ENCODE measurements at regions not wholly inside any gene's neighbourhood (a gene's known extent, or its start where the extent isn't known, plus 50 kb on each side); places are given as distances from the start of the nearest gene placed in this dataset.

DNA sequence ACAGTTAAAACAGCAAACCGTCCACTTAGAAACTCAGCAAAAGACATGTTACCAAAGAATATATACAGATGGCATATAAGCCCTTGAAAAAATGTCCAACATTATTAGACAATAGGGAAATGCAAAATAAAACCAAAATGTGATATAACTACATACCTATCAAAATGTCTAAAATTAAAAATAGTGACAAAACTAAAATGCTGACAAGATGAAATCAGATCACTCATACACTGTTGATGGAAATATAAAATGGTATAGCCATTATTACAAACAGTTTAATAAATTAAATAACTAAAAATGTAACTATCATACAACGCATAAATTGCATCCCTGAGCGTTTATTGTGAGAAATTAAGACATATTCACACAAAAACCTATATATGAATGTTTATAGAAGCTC is 939.7 kb upstream of the ZWINT start:
- ATAC-seq (no peak), DNase-seq (no peak)
- 43% methylated on average over 3 of the region's 3 CpGs for WGBS (ENCODE audit: insufficient coverage, low coverage, low lambda C conversion rate, missing lambda C conversion rate)
- intact Hi-C loops (cut with DNase I): no loop called here
- TF ChIP-seq, protein P1, sequence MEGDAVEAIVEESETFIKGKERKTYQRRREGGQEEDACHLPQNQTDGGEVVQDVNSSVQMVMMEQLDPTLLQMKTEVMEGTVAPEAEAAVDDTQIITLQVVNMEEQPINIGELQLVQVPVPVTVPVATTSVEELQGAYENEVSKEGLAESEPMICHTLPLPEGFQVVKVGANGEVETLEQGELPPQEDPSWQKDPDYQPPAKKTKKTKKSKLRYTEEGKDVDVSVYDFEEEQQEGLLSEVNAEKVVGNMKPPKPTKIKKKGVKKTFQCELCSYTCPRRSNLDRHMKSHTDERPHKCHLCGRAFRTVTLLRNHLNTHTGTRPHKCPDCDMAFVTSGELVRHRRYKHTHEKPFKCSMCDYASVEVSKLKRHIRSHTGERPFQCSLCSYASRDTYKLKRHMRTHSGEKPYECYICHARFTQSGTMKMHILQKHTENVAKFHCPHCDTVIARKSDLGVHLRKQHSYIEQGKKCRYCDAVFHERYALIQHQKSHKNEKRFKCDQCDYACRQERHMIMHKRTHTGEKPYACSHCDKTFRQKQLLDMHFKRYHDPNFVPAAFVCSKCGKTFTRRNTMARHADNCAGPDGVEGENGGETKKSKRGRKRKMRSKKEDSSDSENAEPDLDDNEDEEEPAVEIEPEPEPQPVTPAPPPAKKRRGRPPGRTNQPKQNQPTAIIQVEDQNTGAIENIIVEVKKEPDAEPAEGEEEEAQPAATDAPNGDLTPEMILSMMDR (IDR thresholded peaks at IDR 0.05): no peak
- no peak for TF ChIP-seq POLR2A (IDR thresholded peaks at IDR 0.05)
- no peaks in the 10 kb centered on the region for H3K4me1 ChIP-seq
- H3K4me3 ChIP-seq: no peak overlapping the region
- H3K27me3 ChIP-seq: no peaks in the 10 kb centered on the region
- H3K36me3 ChIP-seq: no peaks in the 10 kb centered on the region
- no peaks in the 10 kb centered on the region for H3K9me3 ChIP-seq
- H3K27ac ChIP-seq: no peak overlapping the region

DNA sequence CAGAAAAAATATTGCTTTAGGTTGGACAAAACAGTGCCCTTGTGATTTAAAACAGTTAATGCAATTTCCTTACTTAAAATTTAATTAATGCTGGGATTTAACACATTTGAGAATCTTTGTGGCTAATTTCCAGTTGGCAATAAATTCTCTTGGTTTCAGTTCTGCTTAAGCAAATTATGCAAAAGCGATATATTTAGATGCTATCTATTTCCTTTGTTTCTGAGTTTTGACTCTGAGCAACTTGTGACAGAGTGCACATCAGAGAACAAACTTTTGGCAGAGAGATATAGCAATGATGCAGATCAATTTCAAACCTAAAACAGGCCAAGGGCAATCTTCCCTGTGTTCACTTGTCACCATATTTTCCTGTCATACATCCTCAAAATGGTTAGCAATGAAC is 933.6 kb upstream of the ZWINT start:
- WGBS (ENCODE audit: insufficient coverage, low coverage, low lambda C conversion rate, missing lambda C conversion rate): 67% methylated on average over 1 of the region's 1 CpG
- no peaks in the 10 kb centered on the region for H3K36me3 ChIP-seq
- ATAC-seq (no peak), DNase-seq (no peak)
- TF ChIP-seq, protein P1 (IDR thresholded peaks at IDR 0.05): no peak
- no peak for TF ChIP-seq POLR2A (IDR thresholded peaks at IDR 0.05)
- no peaks in the 10 kb centered on the region for H3K9me3 ChIP-seq
- no peaks in the 10 kb centered on the region for H3K27me3 ChIP-seq
- intact Hi-C loops (cut with DNase I): no loop called here
- no peak overlapping the region for H3K27ac ChIP-seq
- no peaks in the 10 kb centered on the region for H3K4me1 ChIP-seq
- H3K4me3 ChIP-seq: no peak overlapping the region

DNA sequence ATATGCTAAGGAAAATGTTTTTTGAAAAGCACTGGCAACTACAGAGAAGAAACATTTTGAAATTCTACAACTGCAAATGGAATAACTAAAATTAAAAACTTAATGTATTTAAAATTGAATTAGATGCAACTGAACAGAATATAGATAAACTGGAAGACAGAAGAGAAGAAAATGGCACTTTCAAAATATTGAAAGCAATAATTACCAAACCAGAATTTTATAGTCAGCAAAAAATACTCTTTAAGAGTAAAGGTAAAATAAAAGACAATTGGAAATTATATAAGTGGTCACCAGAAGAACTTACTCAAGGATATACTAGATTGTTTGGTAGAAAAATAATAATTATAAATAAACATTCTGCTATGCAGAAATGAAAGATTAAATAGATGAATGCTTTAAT is 927.7 kb upstream of the ZWINT start:
- no peak overlapping the region for H3K27ac ChIP-seq
- H3K27me3 ChIP-seq: no peaks in the 10 kb centered on the region
- peaks cover 0 to 6% (median 0%) of the 10 kb centered on the region in 4 donors for H3K9me3 ChIP-seq
- H3K36me3 ChIP-seq: no peaks in the 10 kb centered on the region
- DNase-seq: no peak
- no peak overlapping the region for H3K4me3 ChIP-seq
- H3K4me1 ChIP-seq: no peaks in the 10 kb centered on the region
- intact Hi-C loops (cut with DNase I): no loop called here
- TF ChIP-seq, protein P1 (IDR thresholded peaks at IDR 0.05): no peak
- TF ChIP-seq POLR2A (IDR thresholded peaks at IDR 0.05): no peak
- ATAC-seq: no peak

DNA sequence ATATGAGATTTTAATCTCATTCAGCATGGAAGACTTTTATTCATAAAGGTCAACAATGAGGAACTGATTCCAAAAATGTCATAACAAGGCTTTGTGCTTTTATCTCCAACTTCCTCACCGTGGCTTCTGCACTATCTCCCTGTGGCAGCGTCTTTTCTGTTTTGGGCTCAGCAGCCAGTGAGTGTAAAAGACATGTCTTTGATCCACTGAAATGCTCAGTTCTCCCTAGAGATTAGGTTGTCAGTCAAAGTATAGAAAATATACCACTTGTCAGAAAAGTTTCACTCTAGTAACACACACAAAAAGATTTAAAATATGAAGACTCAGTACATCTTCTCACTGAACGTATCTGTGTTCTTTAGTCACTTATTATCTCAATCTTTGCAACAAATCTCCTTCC is 901.8 kb upstream of the ZWINT start:
- no peak overlapping the region for H3K4me3 ChIP-seq
- no peaks in the 10 kb centered on the region for H3K36me3 ChIP-seq
- H3K9me3 ChIP-seq: no peaks in the 10 kb centered on the region
- WGBS (ENCODE audit: insufficient coverage, low coverage, low lambda C conversion rate, missing lambda C conversion rate): 36% methylated on average over 3 of the region's 3 CpGs
- no peaks in the 10 kb centered on the region for H3K27me3 ChIP-seq
- no peak for TF ChIP-seq POLR2A (IDR thresholded peaks at IDR 0.05)
- TF ChIP-seq, protein P1 (IDR thresholded peaks at IDR 0.05): no peak
- DNase-seq: no peak
- intact Hi-C loops (cut with DNase I): no loop called here
- no peak overlapping the region for H3K27ac ChIP-seq
- no peak for ATAC-seq
- H3K4me1 ChIP-seq: no peaks in the 10 kb centered on the region

GRCh38 chr10:57260175-57260574 is 899.1 kb upstream of the ZWINT start:
- Histone ChIP-seq H3K27ac (no peak overlapping the region), H3K4me1 (no peaks in the 10 kb centered on the region), H3K9me3 (no peaks in the 10 kb centered on the region), H3K36me3 (no peaks in the 10 kb centered on the region), H3K27me3 (no peaks in the 10 kb centered on the region), H3K4me3 (no peak overlapping the region)
- intact Hi-C loops (cut with DNase I): no loop called here
- ATAC-seq: no peak
- WGBS (ENCODE audit: insufficient coverage, low coverage, low lambda C conversion rate, missing lambda C conversion rate): 55% methylated on average over 2 of the region's 2 CpGs
- no peak for TF ChIP-seq POLR2A (IDR thresholded peaks at IDR 0.05)
- TF ChIP-seq, protein P1 (IDR thresholded peaks at IDR 0.05): no peak
- DNase-seq: no peak
